Ovary (tissue), 3 donors: ENCODE measurements at regions not wholly inside any gene's neighbourhood (a gene's known extent, or its start where the extent isn't known, plus 50 kb on each side); places are given as distances from the start of the nearest gene placed in this dataset.

Experiments
- CTCF ChIP-seq, 3 donors: fragments of 450-650 bp in 2 of 3; fragments of 200-600 bp in 1 of 3; IDR thresholded peaks; one replicate each; pipeline versions ENCODE4 v1.5.1 to v1.8.0; 2016 to 2022; ENCODE audit warnings: antibody characterized with exemption in 3 of 3, mild to moderate bottlenecking in 1 of 3
- EP300 ChIP-seq: sonication (generic); formaldehyde crosslinking; IDR thresholded peaks from one replicate; pipeline ENCODE4 v1.6.1; 2017; ENCODE audit warnings: antibody characterized with exemption
- POLR2A ChIP-seq: fragments of 450-650 bp; IDR thresholded peaks from one replicate; pipeline ENCODE4 v1.6.1; 2017; ENCODE audit warnings: antibody characterized with exemption, mild to moderate bottlenecking, moderate library complexity
- donor health status: DM: no; HTN: no; CAD: no.

GRCh38 chr10:44253769-44254462 is 131.0 kb downstream of the CXCL12 start:
- TF ChIP-seq CTCF (IDR thresholded peaks at IDR 0.05): no peak
- TF ChIP-seq POLR2A: no peak
- no peak for TF ChIP-seq EP300
